SK-N-SH treated with all-trans-retinoic acid at 6 μM for 48 hours (cell line): ENCODE measurements at regions not wholly inside any gene's neighbourhood (a gene's known extent, or its start where the extent isn't known, plus 50 kb on each side); places are given as distances from the start of the nearest gene placed in this dataset.

Source experiments
- ATAC-seq: fragments of 200-7000 bp; cut with Tn5 transposase; 3 replicates; pipeline ENCODE4 v1.9.1; 2020; ENCODE audit warnings: mild to moderate bottlenecking, moderate library complexity
- ARNTL ChIP-seq: fragments of 450-650 bp; formaldehyde crosslinking; IDR thresholded peaks from 2 replicates; pipeline ENCODE4 v1.5.0; 2020; ENCODE audit warnings: low read depth, mild to moderate bottlenecking, moderate library complexity, borderline replicate concordance
- BACH2 ChIP-seq: fragments of 250-450 bp; sonication (Bioruptor Pico); IDR thresholded peaks from 2 replicates; pipeline ENCODE4 v1.9.0; 2021; ENCODE audit warnings: mild to moderate bottlenecking, borderline replicate concordance
- CREB5 ChIP-seq: fragments of 250-450 bp; sonication (Bioruptor Pico); IDR thresholded peaks from 2 replicates; pipeline ENCODE4 v1.5.1; 2020; ENCODE audit warnings: low read depth, mild to moderate bottlenecking, moderate library complexity
- CSDC2 ChIP-seq: fragments of 250-450 bp; sonication (Bioruptor Pico); IDR thresholded peaks from 2 replicates; pipeline ENCODE4 v1.5.0; 2020; ENCODE audit warnings: mild to moderate bottlenecking, moderate library complexity
- ESRRG ChIP-seq: fragments of 250-450 bp; sonication (Bioruptor Pico); IDR thresholded peaks from 2 replicates; pipeline ENCODE4 v1.6.1; 2021; ENCODE audit warnings: mild to moderate bottlenecking
- GLIS3 ChIP-seq: fragments of 250-450 bp; sonication (Bioruptor Pico); IDR thresholded peaks from 2 replicates; pipeline ENCODE4 v1.5.0; 2020; ENCODE audit warnings: mild to moderate bottlenecking, moderate library complexity
- ISL1 ChIP-seq: fragments of 250-450 bp; sonication (Bioruptor Pico); IDR thresholded peaks from 2 replicates; pipeline ENCODE4 v2.1.2; 2022; ENCODE audit warnings: mild to moderate bottlenecking, moderate library complexity
- OSR1 ChIP-seq: fragments of 250-450 bp; sonication (Bioruptor Pico); IDR thresholded peaks from 2 replicates; pipeline ENCODE4 v1.8.0; 2022; ENCODE audit warnings: moderate library complexity, mild to moderate bottlenecking, inconsistent platforms
- PPARA ChIP-seq: fragments of 250-450 bp; sonication (Bioruptor Pico); IDR thresholded peaks from 2 replicates; pipeline ENCODE4 v1.5.0; 2020; ENCODE audit warnings: mild to moderate bottlenecking, borderline replicate concordance
- RARB ChIP-seq: fragments of 250-450 bp; sonication (Bioruptor Pico); IDR thresholded peaks from 2 replicates; pipeline ENCODE4 v1.8.0; 2021; ENCODE audit warnings: mild to moderate bottlenecking, moderate library complexity
- SNAI2 ChIP-seq: fragments of 250-450 bp; sonication (Bioruptor Pico); IDR thresholded peaks from 2 replicates; pipeline ENCODE4 v1.5.0; 2020; ENCODE audit warnings: mild to moderate bottlenecking, moderate library complexity
- TCF4 ChIP-seq: fragments of 250-450 bp; sonication (Bioruptor Pico); IDR thresholded peaks from 2 replicates; pipeline ENCODE4 v1.8.0; 2021; ENCODE audit warnings: mild to moderate bottlenecking, moderate library complexity, borderline replicate concordance
- TSHZ2 ChIP-seq: fragments of 250-450 bp; sonication (Bioruptor Pico); IDR thresholded peaks from 2 replicates; pipeline ENCODE4 v1.5.0; 2020; ENCODE audit warnings: mild to moderate bottlenecking, moderate library complexity
- ZC3H10 ChIP-seq: fragments of 250-450 bp; sonication (Bioruptor Pico); IDR thresholded peaks from 2 replicates; pipeline ENCODE4 v1.5.1; 2021; ENCODE audit warnings: mild to moderate bottlenecking, moderate library complexity
- ZFP3 ChIP-seq: fragments of 250-450 bp; sonication (Bioruptor Pico); IDR thresholded peaks from 2 replicates; pipeline ENCODE4 v1.5.0; 2020; ENCODE audit warnings: mild to moderate bottlenecking, moderate library complexity
- ZFP30 ChIP-seq: fragments of 450-650 bp; formaldehyde crosslinking; IDR thresholded peaks from 2 replicates; pipeline ENCODE4 v1.5.0; 2022; ENCODE audit warnings: mild to moderate bottlenecking, moderate library complexity
- ZNF70 ChIP-seq: fragments of 450-650 bp; formaldehyde crosslinking; IDR thresholded peaks from 2 replicates; pipeline ENCODE4 v1.5.0; 2020; ENCODE audit warnings: mild to moderate bottlenecking, moderate library complexity
- ZNF8 ChIP-seq: fragments of 450-650 bp; formaldehyde crosslinking; IDR thresholded peaks from 2 replicates; pipeline ENCODE4 v1.5.0; 2020; ENCODE audit warnings: mild to moderate bottlenecking, moderate library complexity
- TF ChIP-seq, protein P1 (sequence below): fragments of 250-450 bp; sonication (Bioruptor Pico); IDR thresholded peaks from 2 replicates; pipeline ENCODE4 v1.8.0; 2021; ENCODE audit warnings: low read depth, mild to moderate bottlenecking, moderate library complexity, borderline replicate concordance
- TF ChIP-seq, protein P2 (sequence below): fragments of 250-450 bp; sonication (Bioruptor Pico); IDR thresholded peaks from 2 replicates; pipeline ENCODE4 v1.8.0; 2020; ENCODE audit warnings: mild to moderate bottlenecking, moderate library complexity, borderline replicate concordance

- peak; percentile 64 for ATAC-seq
- peak; percentile 69 for TF ChIP-seq ZNF70 (CRISPR knock-in tag)
- no peak for TF ChIP-seq ZFP30 (CRISPR knock-in tag)
These were observed 297.9 kb upstream of the KLF6 start for GRCh38 chr10:4082861-4083260.

GRCh38 chr10:4081685-4082111 lies 296.7 kb upstream of the KLF6 start:
- TF ChIP-seq RARB (CRISPR knock-in tag) (no peak), ISL1 (peak; percentile 48; the same call in 1 of the 2 replicates), TSHZ2 (CRISPR knock-in tag) (no peak), CSDC2 (CRISPR knock-in tag) (0 out of 2 replicates have a peak, but pooled peaks have one; percentile 63), BACH2 (CRISPR knock-in tag) (no peak), ZFP3 (CRISPR knock-in tag) (0 out of 2 replicates have a peak, but pooled peaks have one; percentile 31)
- TF ChIP-seq, protein P1, sequence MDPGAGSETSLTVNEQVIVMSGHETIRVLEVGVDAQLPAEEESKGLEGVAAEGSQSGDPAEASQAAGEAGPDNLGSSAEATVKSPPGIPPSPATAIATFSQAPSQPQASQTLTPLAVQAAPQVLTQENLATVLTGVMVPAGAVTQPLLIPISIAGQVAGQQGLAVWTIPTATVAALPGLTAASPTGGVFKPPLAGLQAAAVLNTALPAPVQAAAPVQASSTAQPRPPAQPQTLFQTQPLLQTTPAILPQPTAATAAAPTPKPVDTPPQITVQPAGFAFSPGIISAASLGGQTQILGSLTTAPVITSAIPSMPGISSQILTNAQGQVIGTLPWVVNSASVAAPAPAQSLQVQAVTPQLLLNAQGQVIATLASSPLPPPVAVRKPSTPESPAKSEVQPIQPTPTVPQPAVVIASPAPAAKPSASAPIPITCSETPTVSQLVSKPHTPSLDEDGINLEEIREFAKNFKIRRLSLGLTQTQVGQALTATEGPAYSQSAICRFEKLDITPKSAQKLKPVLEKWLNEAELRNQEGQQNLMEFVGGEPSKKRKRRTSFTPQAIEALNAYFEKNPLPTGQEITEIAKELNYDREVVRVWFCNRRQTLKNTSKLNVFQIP (CRISPR knock-in tag): no peak
- ATAC-seq: peak; percentile 82

DNA sequence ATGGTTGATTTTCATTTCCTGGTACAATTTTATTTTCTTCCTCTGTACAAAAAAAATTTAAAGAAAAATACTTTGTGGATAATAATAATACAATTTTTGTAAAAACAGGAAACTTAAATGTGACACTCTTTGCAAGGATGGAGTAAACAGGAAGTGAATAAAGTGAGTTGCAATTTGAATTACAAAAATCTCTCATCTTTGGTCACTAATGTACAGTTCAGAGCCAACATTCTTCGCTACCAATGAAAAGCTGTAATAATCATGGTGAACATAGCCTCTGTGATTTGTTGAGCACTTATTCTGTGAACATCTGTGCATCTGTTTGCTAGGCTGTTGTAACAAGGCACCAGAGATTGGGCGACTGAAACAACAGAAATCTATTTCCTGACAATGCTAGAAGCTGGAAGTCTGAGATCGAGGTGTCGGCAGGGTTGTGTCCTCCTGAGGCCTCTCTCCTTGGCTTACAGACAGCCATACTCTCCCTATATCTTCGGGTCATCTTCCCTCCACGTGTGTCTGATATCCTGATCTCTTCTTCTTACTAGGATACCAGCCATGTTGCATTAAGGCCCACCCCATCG lies 295.3 kb upstream of the KLF6 start:
- TF ChIP-seq GLIS3 (no peak), ESRRG (CRISPR knock-in tag) (no peak), TCF4 (CRISPR knock-in tag) (no peak)
- TF ChIP-seq, protein P2, sequence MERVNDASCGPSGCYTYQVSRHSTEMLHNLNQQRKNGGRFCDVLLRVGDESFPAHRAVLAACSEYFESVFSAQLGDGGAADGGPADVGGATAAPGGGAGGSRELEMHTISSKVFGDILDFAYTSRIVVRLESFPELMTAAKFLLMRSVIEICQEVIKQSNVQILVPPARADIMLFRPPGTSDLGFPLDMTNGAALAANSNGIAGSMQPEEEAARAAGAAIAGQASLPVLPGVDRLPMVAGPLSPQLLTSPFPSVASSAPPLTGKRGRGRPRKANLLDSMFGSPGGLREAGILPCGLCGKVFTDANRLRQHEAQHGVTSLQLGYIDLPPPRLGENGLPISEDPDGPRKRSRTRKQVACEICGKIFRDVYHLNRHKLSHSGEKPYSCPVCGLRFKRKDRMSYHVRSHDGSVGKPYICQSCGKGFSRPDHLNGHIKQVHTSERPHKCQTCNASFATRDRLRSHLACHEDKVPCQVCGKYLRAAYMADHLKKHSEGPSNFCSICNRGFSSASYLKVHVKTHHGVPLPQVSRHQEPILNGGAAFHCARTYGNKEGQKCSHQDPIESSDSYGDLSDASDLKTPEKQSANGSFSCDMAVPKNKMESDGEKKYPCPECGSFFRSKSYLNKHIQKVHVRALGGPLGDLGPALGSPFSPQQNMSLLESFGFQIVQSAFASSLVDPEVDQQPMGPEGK (CRISPR knock-in tag): no peak
- TF ChIP-seq, all 23 proteins: peak for 0
- ATAC-seq: no peak

GRCh38 chr10:4079803-4080202 lies 294.8 kb upstream of the KLF6 start:
- TF ChIP-seq CSDC2 (CRISPR knock-in tag) (no peak), ZNF70 (CRISPR knock-in tag) (no peak), SNAI2 (CRISPR knock-in tag) (no peak)
- TF ChIP-seq, protein P1 (CRISPR knock-in tag): no peak
- no peak for ATAC-seq

DNA sequence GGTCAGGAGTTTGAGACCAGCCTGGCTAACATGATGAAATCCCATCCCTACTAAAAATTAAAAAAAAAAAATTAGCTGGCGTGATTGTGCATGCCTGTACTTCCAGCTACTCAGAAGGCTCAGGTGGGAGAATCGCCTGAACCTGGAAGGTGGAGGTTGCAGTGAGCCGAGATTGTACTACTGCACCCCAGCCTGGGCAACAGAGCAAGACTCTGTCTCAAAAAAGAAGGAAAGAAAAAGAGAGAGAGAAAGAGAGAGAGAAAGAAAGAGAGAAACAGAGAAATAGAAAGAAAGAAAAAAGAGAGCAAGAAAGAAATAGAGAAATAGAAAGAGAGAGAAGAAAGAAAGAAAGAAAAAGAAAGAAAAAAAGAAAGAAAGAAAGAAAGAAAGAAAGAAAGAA lies 292.8 kb upstream of the KLF6 start:
- ATAC-seq: no peak
- TF ChIP-seq SNAI2 (CRISPR knock-in tag) (no peak), ZNF70 (CRISPR knock-in tag) (no peak), CSDC2 (CRISPR knock-in tag) (no peak), ZC3H10 (CRISPR knock-in tag) (no peak), ESRRG (CRISPR knock-in tag) (no peak), ZNF8 (no peak), GLIS3 (no peak), PPARA (CRISPR knock-in tag) (no peak), ZFP30 (CRISPR knock-in tag) (no peak), TCF4 (CRISPR knock-in tag) (no peak), CREB5 (CRISPR knock-in tag) (no peak), ZFP3 (CRISPR knock-in tag) (no peak), ARNTL (CRISPR knock-in tag) (no peak), BACH2 (CRISPR knock-in tag) (no peak), OSR1 (CRISPR knock-in tag) (no peak)
- TF ChIP-seq, protein P1 (CRISPR knock-in tag): no peak
